Eye (tissue), 1 donor: ENCODE measurements at regions not wholly inside any gene's neighbourhood (a gene's known extent, or its start where the extent isn't known, plus 50 kb on each side); places are given as distances from the start of the nearest gene placed in this dataset.
"Not testable (repeated sequence)": the region's sequence is repeated elsewhere in the genome, so short reads cannot be mapped to it uniquely, and the experiment has no call there.

Experiments
- DNase-seq: peaks from one replicate; pipeline ENCODE4 v3.0.0-alpha.2; 2015

DNA sequence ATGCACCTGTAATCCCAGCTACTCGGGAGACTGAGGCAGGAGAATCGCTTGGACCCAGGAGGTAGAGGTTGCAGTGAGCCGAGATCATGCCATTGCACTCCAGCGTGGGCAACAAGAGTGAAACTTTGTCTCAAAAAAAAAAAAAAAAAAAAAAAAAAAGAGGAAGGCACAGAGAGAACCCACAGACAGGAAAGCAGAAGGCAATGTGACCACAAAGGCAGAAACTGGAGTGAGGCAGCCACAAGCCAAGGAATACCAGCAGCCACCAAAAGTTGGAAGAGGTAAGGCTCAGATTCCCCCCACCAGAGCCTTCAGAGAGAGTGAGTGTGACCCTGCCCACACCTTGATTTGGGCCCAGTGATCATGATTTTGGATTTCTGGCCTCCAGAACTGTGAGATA is 54.7 kb upstream of the E2F3 start:
- DNase-seq = not testable (repeated sequence)

DNA sequence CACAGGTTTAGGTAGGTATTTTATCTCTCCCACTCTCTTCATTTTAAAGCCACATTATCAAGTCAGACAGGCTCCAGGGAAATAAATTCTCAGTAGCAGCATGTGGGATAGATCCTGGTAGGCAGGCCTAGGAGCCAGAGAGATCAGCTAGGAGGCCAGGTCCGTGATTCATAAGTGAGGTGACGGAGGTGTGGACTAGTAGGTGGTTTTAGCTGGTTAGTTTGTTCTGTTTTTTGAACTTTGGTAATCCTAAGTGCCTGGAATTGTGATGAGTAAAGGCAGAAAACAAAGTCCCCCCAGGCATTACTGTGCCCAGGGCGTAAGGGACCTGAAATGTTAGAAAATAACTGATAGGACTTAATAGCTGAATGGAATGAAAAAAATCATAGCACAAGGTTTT is 53.6 kb upstream of the E2F3 start:
- DNase-seq = no peak

DNA sequence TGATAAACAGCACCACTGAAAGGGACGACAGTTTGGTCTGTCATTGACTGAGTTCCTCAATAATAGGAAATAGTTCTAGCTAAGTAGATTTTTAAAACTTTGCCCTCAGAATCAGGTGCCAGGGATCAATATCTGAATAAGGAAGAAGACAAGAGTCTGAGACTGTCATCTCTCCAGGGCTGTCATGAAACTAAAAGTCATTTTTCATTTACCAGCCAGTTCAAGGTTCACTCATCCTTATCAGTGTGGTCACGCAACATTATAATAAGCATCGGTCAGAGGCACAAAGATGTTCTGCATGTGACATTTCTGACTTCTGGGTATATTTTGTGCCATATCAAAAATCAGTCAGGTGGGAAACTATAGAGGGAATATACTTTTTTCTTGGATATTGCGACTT is 52.5 kb upstream of the E2F3 start:
- no peak for DNase-seq

DNA sequence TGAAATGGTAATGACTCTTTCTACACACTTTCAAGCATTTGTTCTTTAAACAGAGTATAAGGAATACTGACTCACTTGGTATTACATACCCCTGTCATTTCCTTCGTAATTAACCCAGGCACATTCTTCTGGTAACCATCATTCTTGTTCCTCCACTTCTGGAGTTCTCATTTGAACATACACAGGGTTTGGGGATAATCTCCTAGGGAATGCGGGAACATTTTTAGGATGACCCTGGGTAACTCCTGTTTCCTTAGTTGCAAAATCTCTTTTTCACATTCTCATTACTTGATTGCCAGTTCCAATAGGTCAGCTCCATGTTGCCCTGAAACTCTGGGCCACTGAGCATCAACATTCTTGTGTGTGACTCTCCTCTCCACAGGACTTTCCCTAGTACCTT is 51.5 kb upstream of the E2F3 start:
- no peak for DNase-seq

DNA sequence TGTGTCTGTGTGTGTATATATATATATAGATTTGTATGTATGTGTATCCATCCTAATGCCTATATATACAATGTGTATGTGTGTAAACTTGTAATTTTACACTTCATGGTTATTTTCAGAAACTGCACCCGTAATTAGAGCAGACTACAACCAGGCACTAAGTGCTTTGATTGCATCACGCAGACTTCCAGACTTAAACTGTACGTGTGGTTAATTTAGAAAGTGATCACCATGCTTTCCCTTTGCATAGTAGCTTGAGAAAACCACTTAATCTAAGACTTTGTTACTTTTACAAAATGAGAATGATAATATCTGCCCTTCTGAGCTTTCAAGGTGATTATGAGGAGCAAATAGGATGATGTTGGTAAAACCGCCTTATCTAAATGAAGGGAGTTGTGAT is 50.1 kb upstream of the E2F3 start:
- no peak for DNase-seq
